ENCODE measurements at regions not wholly inside any gene's neighbourhood (a gene's known extent, or its start where the extent isn't known, plus 50 kb on each side); places are given as distances from the start of the nearest gene placed in this dataset.

DNA sequence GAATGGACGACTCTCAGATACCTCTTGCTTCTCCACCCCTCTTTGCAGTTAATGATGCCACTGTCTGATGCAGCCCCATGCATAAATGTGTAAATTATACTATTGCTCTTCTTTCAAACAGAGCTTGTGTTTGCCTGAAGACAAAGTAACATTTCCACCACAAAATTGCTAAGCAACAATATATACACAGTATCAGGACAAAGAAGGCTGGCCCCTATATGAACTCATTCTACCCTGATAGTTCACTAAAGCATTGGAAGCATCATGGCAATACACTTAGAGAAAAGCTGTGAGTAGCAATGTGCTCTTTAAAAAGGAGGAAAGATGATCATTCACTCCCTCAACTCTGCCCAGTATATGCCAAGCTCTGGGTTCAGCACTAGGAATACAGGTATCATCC is 427.0 kb upstream of the CPEB2 start:
- H3K36me3 Mint-ChIP-seq (ENCODE audit: low read depth): no peaks in the 10 kb centered on the region
- H3K27me3 Mint-ChIP-seq (ENCODE audit: low read depth): peaks cover 11% of the 10 kb centered on the region
- no peak overlapping the region for H3K4me3 Mint-ChIP-seq (ENCODE audit: unreplicated experiment)
- no peak for DNase-seq (ENCODE audit: low spot score)
- no peak overlapping the region for H3K27ac Mint-ChIP-seq (ENCODE audit: unreplicated experiment)
- no peaks in the 10 kb centered on the region for H3K4me1 Mint-ChIP-seq (ENCODE audit: low read depth)
- H3K9me3 Mint-ChIP-seq (ENCODE audit: low read depth): peaks cover 3% of the 10 kb centered on the region
- no peak for TF ChIP-seq CTCF (IDR thresholded peaks at IDR 0.05)

DNA sequence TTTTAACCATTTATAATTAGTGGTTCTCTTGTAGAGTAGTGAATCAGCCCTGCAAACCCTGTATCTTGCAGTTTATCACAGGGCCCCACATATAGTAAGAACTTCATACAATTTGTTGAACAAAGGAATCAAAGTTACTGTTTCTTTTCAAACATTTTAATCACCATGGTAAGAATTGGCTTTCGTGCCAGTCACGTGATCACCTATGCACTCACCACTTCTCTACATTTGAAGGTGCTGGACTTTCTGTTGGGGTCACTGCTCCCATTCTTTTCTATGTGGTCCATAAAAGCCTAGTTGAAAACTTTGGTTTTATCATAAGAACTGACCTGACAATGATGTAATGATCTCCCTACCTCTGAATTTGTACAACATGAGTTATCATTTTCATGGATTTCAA is 426.4 kb upstream of the CPEB2 start:
- no peak overlapping the region for H3K4me3 Mint-ChIP-seq (ENCODE audit: unreplicated experiment)
- peaks cover 13% of the 10 kb centered on the region for H3K27me3 Mint-ChIP-seq (ENCODE audit: low read depth)
- H3K9me3 Mint-ChIP-seq (ENCODE audit: low read depth): peaks cover 3% of the 10 kb centered on the region
- TF ChIP-seq CTCF (IDR thresholded peaks at IDR 0.05): no peak
- H3K4me1 Mint-ChIP-seq (ENCODE audit: low read depth): no peaks in the 10 kb centered on the region
- no peak overlapping the region for H3K27ac Mint-ChIP-seq (ENCODE audit: unreplicated experiment)
- no peaks in the 10 kb centered on the region for H3K36me3 Mint-ChIP-seq (ENCODE audit: low read depth)
- no peak for DNase-seq (ENCODE audit: low spot score)

DNA sequence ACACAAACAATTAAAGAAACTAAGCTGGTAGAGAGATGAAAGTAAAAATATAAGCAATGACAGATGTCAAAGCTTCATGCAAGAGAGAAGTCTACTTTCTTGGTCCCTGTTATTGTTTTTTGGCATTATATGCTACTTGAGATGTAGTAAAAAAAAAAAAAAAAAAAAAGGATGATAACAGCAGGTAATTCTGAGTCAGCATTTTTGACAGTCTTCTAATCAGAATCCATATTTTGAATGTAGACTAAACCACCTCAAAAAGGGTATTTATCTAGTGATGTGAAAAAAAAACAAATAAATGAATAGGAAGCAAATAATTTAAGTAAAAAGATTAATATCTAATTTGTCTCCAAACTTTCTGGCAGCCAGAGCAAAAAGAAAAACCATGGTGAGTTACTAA is 422.2 kb upstream of the CPEB2 start:
- Mint-ChIP-seq H3K4me1 (ENCODE audit: low read depth) (no peaks in the 10 kb centered on the region), H3K27me3 (ENCODE audit: low read depth) (peaks cover 12% of the 10 kb centered on the region), H3K9me3 (ENCODE audit: low read depth) (peaks cover 3% of the 10 kb centered on the region)

GRCh38 chr4:14581741-14582140 is 420.5 kb upstream of the CPEB2 start:
- H3K27me3 Mint-ChIP-seq (ENCODE audit: low read depth): peaks cover 15% of the 10 kb centered on the region
- no peaks in the 10 kb centered on the region for H3K9me3 Mint-ChIP-seq (ENCODE audit: low read depth)
- no peaks in the 10 kb centered on the region for H3K36me3 Mint-ChIP-seq (ENCODE audit: low read depth)
- TF ChIP-seq CTCF (IDR thresholded peaks at IDR 0.05): no peak
- H3K4me1 Mint-ChIP-seq (ENCODE audit: low read depth): no peaks in the 10 kb centered on the region
- no peak overlapping the region for H3K4me3 Mint-ChIP-seq (ENCODE audit: unreplicated experiment)
- H3K27ac Mint-ChIP-seq (ENCODE audit: unreplicated experiment): no peak overlapping the region
- no peak for DNase-seq (ENCODE audit: low spot score)

More for the DNA sequence above, 422.2 kb upstream of the CPEB2 start:
- no peak for TF ChIP-seq CTCF (IDR thresholded peaks at IDR 0.05)
- no peak overlapping the region for H3K4me3 Mint-ChIP-seq (ENCODE audit: unreplicated experiment)
- DNase-seq (ENCODE audit: low spot score): no peak
- H3K36me3 Mint-ChIP-seq (ENCODE audit: low read depth): no peaks in the 10 kb centered on the region
- no peak overlapping the region for H3K27ac Mint-ChIP-seq (ENCODE audit: unreplicated experiment)

- no peak overlapping the region for H3K27ac Mint-ChIP-seq (ENCODE audit: unreplicated experiment)
- H3K27me3 Mint-ChIP-seq (ENCODE audit: low read depth): peaks cover 15% of the 10 kb centered on the region
- H3K9me3 Mint-ChIP-seq (ENCODE audit: low read depth): no peaks in the 10 kb centered on the region
- H3K4me1 Mint-ChIP-seq (ENCODE audit: low read depth): no peaks in the 10 kb centered on the region
- H3K36me3 Mint-ChIP-seq (ENCODE audit: low read depth): no peaks in the 10 kb centered on the region
- TF ChIP-seq CTCF (IDR thresholded peaks at IDR 0.05): no peak
- H3K4me3 Mint-ChIP-seq (ENCODE audit: unreplicated experiment): no peak overlapping the region
- DNase-seq (ENCODE audit: low spot score): no peak
Measured at GRCh38 chr4:14582677-14583076, 419.6 kb upstream of the CPEB2 start.

Measured in chondrocyte (in vitro differentiated cells).